ENCODE measurements at regions not wholly inside any gene's neighbourhood (a gene's known extent, or its start where the extent isn't known, plus 50 kb on each side); places are given as distances from the start of the nearest gene placed in this dataset.

- Histone ChIP-seq H3K27me3 (no peaks in the 10 kb centered on the region), H3K4me1 (no peaks in the 10 kb centered on the region), H3K4me3 (no peak overlapping the region), H3K27ac (no peak overlapping the region), H3K36me3 (no peaks in the 10 kb centered on the region), H3K9me3 (no peaks in the 10 kb centered on the region)
- no peak for DNase-seq (ENCODE audit: low spot score in 2 of 2)
- TF ChIP-seq POLR2AphosphoS5 (IDR thresholded peaks at IDR 0.05), result no peak
- WGBS, result 80% methylated on average over 4 of the region's 4 CpGs
Observed at GRCh38 chr17:12320286-12320685, 299.6 kb downstream of the MAP2K4 start.

- Histone ChIP-seq H3K4me3 (no peak overlapping the region), H3K27ac (no peak overlapping the region), H3K36me3 (no peaks in the 10 kb centered on the region), H3K27me3 (no peaks in the 10 kb centered on the region), H3K4me1 (no peaks in the 10 kb centered on the region), H3K9me3 (peaks cover 20% of the 10 kb centered on the region)
- DNase-seq (ENCODE audit: low spot score in 2 of 2), result no peak
- 73% methylated on average over 2 of the region's 2 CpGs for WGBS
- TF ChIP-seq POLR2A (IDR thresholded peaks at IDR 0.05), result no peak
- no peak for TF ChIP-seq POLR2AphosphoS5 (IDR thresholded peaks at IDR 0.05)
- no peak for TF ChIP-seq EP300 (IDR thresholded peaks at IDR 0.05)
- no peak for TF ChIP-seq CTCF (IDR thresholded peaks at IDR 0.05)
Observed at GRCh38 chr17:12328204-12328603, 307.5 kb downstream of the MAP2K4 start.

DNA sequence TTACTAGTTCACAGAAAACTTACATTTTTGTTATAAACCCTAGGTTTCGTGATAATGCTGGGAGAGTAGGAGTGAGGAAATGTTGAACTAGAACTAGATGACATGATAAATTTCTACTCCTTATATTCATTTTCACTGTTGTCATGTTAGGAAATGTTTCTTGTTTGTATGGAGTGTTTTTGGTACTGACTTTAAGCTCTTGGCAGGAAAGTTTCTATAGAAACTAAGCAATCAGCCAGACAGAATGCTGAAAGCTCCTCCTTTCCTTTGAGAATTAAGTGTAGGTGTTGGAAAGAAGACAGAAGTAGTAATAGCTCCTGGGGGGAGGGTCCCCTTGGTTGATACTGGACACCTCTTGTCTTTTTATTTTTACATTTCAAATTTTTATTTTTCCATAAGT is 309.8 kb downstream of the MAP2K4 start:
- H3K4me3 ChIP-seq, result no peak overlapping the region
- H3K4me1 ChIP-seq, result no peaks in the 10 kb centered on the region
- no peaks in the 10 kb centered on the region for H3K36me3 ChIP-seq
- no peak for DNase-seq (ENCODE audit: low spot score in 2 of 2)
- peaks cover 20% of the 10 kb centered on the region for H3K9me3 ChIP-seq
- TF ChIP-seq EP300 (IDR thresholded peaks at IDR 0.05) (no peak), POLR2AphosphoS5 (IDR thresholded peaks at IDR 0.05) (no peak), CTCF (IDR thresholded peaks at IDR 0.05) (no peak), POLR2A (IDR thresholded peaks at IDR 0.05) (no peak)
- H3K27me3 ChIP-seq, result no peaks in the 10 kb centered on the region
- WGBS, result 85% methylated on average over 1 of the region's 1 CpG
- H3K27ac ChIP-seq, result no peak overlapping the region

GRCh38 chr17:12341328-12341727 is 320.7 kb downstream of the MAP2K4 start:
- no peaks in the 10 kb centered on the region for H3K4me1 ChIP-seq

DNA sequence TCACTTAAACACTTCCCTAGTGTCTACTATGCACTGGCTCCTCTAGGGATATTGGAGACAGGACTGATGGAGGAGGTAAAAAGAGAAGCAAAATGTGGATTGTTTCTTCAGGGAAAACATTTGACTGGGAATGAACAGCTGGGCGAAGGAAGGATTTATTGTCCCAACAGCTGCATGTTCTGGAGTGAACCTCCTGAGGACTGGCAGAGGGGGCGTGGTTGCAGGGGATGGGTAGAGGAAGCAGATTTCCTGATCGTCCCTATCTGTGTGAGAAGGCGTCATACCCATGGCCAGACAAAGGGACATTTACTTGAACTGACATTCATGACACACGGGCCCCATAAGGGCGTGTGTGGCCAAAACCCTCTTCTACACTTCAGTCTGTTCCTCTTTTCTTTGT is 321.5 kb downstream of the MAP2K4 start:
- Histone ChIP-seq H3K9me3 (no peaks in the 10 kb centered on the region), H3K4me1 (no peaks in the 10 kb centered on the region), H3K36me3 (no peaks in the 10 kb centered on the region), H3K27me3 (no peaks in the 10 kb centered on the region), H3K27ac (no peak overlapping the region), H3K4me3 (no peak overlapping the region)
- whole genome bisulfite sequencing, result 74% methylated on average over 6 of the region's 6 CpGs
- TF ChIP-seq POLR2AphosphoS5 (IDR thresholded peaks at IDR 0.05) (no peak), POLR2A (IDR thresholded peaks at IDR 0.05) (no peak), CTCF (IDR thresholded peaks at IDR 0.05) (no peak), EP300 (IDR thresholded peaks at IDR 0.05) (no peak)
- DNase-seq (ENCODE audit: low spot score in 2 of 2), result no peak

More at GRCh38 chr17:12341328-12341727, 320.7 kb downstream of the MAP2K4 start:
- no peak for DNase-seq (ENCODE audit: low spot score in 2 of 2)
- TF ChIP-seq CTCF (IDR thresholded peaks at IDR 0.05), result no peak
- TF ChIP-seq POLR2A (IDR thresholded peaks at IDR 0.05), result no peak
- TF ChIP-seq POLR2AphosphoS5 (IDR thresholded peaks at IDR 0.05), result no peak
- TF ChIP-seq EP300 (IDR thresholded peaks at IDR 0.05), result no peak
- 84% methylated on average over 2 of the region's 2 CpGs for WGBS
- H3K9me3 ChIP-seq, result no peaks in the 10 kb centered on the region
- H3K27me3 ChIP-seq, result no peaks in the 10 kb centered on the region
- H3K4me3 ChIP-seq, result no peak overlapping the region
- no peaks in the 10 kb centered on the region for H3K36me3 ChIP-seq
- no peak overlapping the region for H3K27ac ChIP-seq

Data from suprapubic skin (tissue), 4 donors.